Loucy (cell line): ENCODE measurements at regions not wholly inside any gene's neighbourhood (a gene's known extent, or its start where the extent isn't known, plus 50 kb on each side); places are given as distances from the start of the nearest gene placed in this dataset.

Experiments used
- CTCF ChIP-seq: fragments of 200-600 bp; sonication (generic); conservative IDR thresholded peaks from 2 replicates; pipeline ENCODE4 v1.5.1; 2014; ENCODE audit warnings: mild to moderate bottlenecking, antibody characterized with exemption, low read length
- EZH2phosphoT487 ChIP-seq: fragments of 200-600 bp; IDR thresholded peaks from 2 replicates; pipeline ENCODE4 v1.6.1; 2018; ENCODE audit warnings: antibody characterized with exemption, mild to moderate bottlenecking, moderate library complexity, borderline replicate concordance

- TF ChIP-seq CTCF (no peak), EZH2phosphoT487 (no peak)
Observed at GRCh38 chr13:44837250-44837649, 152.0 kb downstream of the NUFIP1 start.
